Ovary (tissue), 3 donors: ENCODE measurements at regions not wholly inside any gene's neighbourhood (a gene's known extent, or its start where the extent isn't known, plus 50 kb on each side); places are given as distances from the start of the nearest gene placed in this dataset.

Experiments used
- CTCF ChIP-seq, 3 donors: fragments of 450-650 bp in 2 of 3; fragments of 200-600 bp in 1 of 3; IDR thresholded peaks; one replicate each; pipeline versions ENCODE4 v1.5.1 to v1.8.0; 2016 to 2022; ENCODE audit warnings: antibody characterized with exemption in 3 of 3, mild to moderate bottlenecking in 1 of 3
- POLR2A ChIP-seq: fragments of 450-650 bp; IDR thresholded peaks from one replicate; pipeline ENCODE4 v1.6.1; 2017; ENCODE audit warnings: antibody characterized with exemption, mild to moderate bottlenecking, moderate library complexity
- donor health status: DM: no; HTN: no; CAD: no.

GRCh38 chr19:29442094-29442493 lies 83.7 kb upstream of the VSTM2B start:
- TF ChIP-seq CTCF (IDR thresholded peaks at IDR 0.05) (no peak), POLR2A (no peak)
